ENCODE measurements at regions not wholly inside any gene's neighbourhood (a gene's known extent, or its start where the extent isn't known, plus 50 kb on each side); places are given as distances from the start of the nearest gene placed in this dataset.

DNA sequence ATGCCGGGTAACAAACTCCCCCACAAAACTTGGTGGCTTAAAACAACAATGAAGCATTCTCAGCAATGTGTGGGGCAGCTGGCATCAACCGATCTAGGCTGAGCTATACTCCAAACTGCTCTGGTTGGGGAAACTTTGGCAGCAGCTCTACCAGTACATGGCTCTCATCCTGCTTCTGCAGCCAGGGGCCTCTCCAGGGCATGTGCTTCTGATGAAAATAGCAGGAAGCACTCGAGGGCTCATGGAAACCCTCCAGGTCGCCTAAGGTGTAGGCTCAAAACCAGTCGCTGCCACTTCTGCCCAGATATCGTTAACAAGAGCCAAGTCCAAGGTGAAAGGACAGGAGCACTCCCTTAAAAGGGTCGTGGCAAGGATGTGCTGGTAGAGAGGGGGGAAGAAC lies 134.1 kb downstream of the TEX36 start:
- TF ChIP-seq, protein P1, sequence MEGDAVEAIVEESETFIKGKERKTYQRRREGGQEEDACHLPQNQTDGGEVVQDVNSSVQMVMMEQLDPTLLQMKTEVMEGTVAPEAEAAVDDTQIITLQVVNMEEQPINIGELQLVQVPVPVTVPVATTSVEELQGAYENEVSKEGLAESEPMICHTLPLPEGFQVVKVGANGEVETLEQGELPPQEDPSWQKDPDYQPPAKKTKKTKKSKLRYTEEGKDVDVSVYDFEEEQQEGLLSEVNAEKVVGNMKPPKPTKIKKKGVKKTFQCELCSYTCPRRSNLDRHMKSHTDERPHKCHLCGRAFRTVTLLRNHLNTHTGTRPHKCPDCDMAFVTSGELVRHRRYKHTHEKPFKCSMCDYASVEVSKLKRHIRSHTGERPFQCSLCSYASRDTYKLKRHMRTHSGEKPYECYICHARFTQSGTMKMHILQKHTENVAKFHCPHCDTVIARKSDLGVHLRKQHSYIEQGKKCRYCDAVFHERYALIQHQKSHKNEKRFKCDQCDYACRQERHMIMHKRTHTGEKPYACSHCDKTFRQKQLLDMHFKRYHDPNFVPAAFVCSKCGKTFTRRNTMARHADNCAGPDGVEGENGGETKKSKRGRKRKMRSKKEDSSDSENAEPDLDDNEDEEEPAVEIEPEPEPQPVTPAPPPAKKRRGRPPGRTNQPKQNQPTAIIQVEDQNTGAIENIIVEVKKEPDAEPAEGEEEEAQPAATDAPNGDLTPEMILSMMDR (IDR thresholded peaks at IDR 0.05): no peak
- no peak for TF ChIP-seq EZH2 (IDR thresholded peaks at IDR 0.05; ENCODE audit: borderline replicate concordance, insufficient read depth, low read depth, low read length, poor library complexity, severe bottlenecking)

Data from B cell (primary cell).